Activated CD8-positive, alpha-beta T cell treated with anti-CD3 and anti-CD28 coated beads for 36 hours (primary cell): ENCODE measurements at regions not wholly inside any gene's neighbourhood (a gene's known extent, or its start where the extent isn't known, plus 50 kb on each side); places are given as distances from the start of the nearest gene placed in this dataset.

Source experiments
- ATAC-seq: fragments of 200-7000 bp; cut with Tn5 transposase; one replicate; pipeline ENCODE4 v1.10.0; 2021; ENCODE audit warnings: mild to moderate bottlenecking, moderate library complexity
- CTCF ChIA-PET: fragments of 350-600 bp; sonication (Branson Sonifier 250); formaldehyde crosslinking; loops from one replicate; lab custom pipeline; 2021; ENCODE audit warnings: antibody characterized with exemption; lab: Charles Lee
- POLR2A ChIA-PET: fragments of 350-600 bp; sonication (Branson Sonifier 250); formaldehyde crosslinking; loops from one replicate; lab custom pipeline; 2021; ENCODE audit warnings: antibody characterized with exemption; lab: Charles Lee
- DNase-seq: peaks from one replicate; pipeline ENCODE4 v3.0.0-alpha.2; 2020
- H3K27ac Mint-ChIP-seq: one replicate; pipeline ENCODE4 v1.8.0; 2021; ENCODE audit warnings: mild to moderate bottlenecking, mixed read lengths
- H3K27me3 Mint-ChIP-seq: one replicate; pipeline ENCODE4 v1.8.0; 2021; ENCODE audit warnings: mixed read lengths
- H3K36me3 Mint-ChIP-seq: one replicate; pipeline ENCODE4 v1.8.0; 2021; ENCODE audit warnings: low read depth, mixed read lengths
- H3K4me1 Mint-ChIP-seq: one replicate; pipeline ENCODE4 v1.8.0; 2021; ENCODE audit warnings: low read depth, mixed read lengths
- H3K4me3 Mint-ChIP-seq: one replicate; pipeline ENCODE4 v1.8.0; 2021; ENCODE audit warnings: mild to moderate bottlenecking, moderate library complexity, mixed read lengths
- H3K9me3 Mint-ChIP-seq: one replicate; pipeline ENCODE4 v1.8.0; 2021; ENCODE audit warnings: mixed read lengths
- CTCF ChIP-seq: fragments of 200-600 bp; IDR thresholded peaks from one replicate; pipeline ENCODE4 v1.8.0; 2022; ENCODE audit warnings: antibody characterized with exemption, mild to moderate bottlenecking
- intact Hi-C: fragments of 100-400 bp; cut with micrococcal nuclease; formaldehyde crosslinking; loops from one replicate; pipeline ENCODE4 v1.10.0; 2022

GRCh38 chr10:33818343-33818742, 483.9 kb upstream of the NRP1 start:
- H3K27me3 Mint-ChIP-seq: no peaks in the 10 kb centered on the region
- intact Hi-C loops: no loop called here
- no peak overlapping the region for H3K27ac Mint-ChIP-seq
- CTCF ChIA-PET: no interaction called here
- H3K4me1 Mint-ChIP-seq: peaks cover 3% of the 10 kb centered on the region
- H3K4me3 Mint-ChIP-seq: no peak overlapping the region
- no peak for TF ChIP-seq CTCF
- H3K9me3 Mint-ChIP-seq: no peaks in the 10 kb centered on the region
- ATAC-seq: no peak
- POLR2A ChIA-PET: no interaction called here
- DNase-seq: no peak
- no peaks in the 10 kb centered on the region for H3K36me3 Mint-ChIP-seq

GRCh38 chr10:33817605-33818004, 483.1 kb upstream of the NRP1 start:
- DNase-seq (no peak), ATAC-seq (no peak)
- H3K4me1 Mint-ChIP-seq: peaks cover 3% of the 10 kb centered on the region
- intact Hi-C loops: no loop called here
- no peaks in the 10 kb centered on the region for H3K36me3 Mint-ChIP-seq
- no peaks in the 10 kb centered on the region for H3K9me3 Mint-ChIP-seq
- no peaks in the 10 kb centered on the region for H3K27me3 Mint-ChIP-seq
- no peak for TF ChIP-seq CTCF
- no peak overlapping the region for H3K4me3 Mint-ChIP-seq
- CTCF ChIA-PET: no interaction called here
- H3K27ac Mint-ChIP-seq: no peak overlapping the region
- POLR2A ChIA-PET: no interaction called here

GRCh38 chr10:33815776-33816175, 481.3 kb upstream of the NRP1 start:
- DNase-seq (no peak), ATAC-seq (no peak)
- no peaks in the 10 kb centered on the region for H3K36me3 Mint-ChIP-seq
- H3K9me3 Mint-ChIP-seq: no peaks in the 10 kb centered on the region
- H3K4me3 Mint-ChIP-seq: no peak overlapping the region
- peaks cover 3% of the 10 kb centered on the region for H3K4me1 Mint-ChIP-seq
- H3K27me3 Mint-ChIP-seq: no peaks in the 10 kb centered on the region
- TF ChIP-seq CTCF: no peak
- CTCF ChIA-PET: no interaction called here
- H3K27ac Mint-ChIP-seq: no peak overlapping the region
- intact Hi-C loops: no loop called here
- POLR2A ChIA-PET: no interaction called here

GRCh38 chr10:33813871-33814270, 479.4 kb upstream of the NRP1 start:
- ChIA-PET CTCF (no interaction called here), POLR2A (no interaction called here)
- TF ChIP-seq CTCF: no peak
- no peaks in the 10 kb centered on the region for H3K36me3 Mint-ChIP-seq
- H3K4me1 Mint-ChIP-seq: peaks cover 3% of the 10 kb centered on the region
- H3K27ac Mint-ChIP-seq: no peak overlapping the region
- H3K27me3 Mint-ChIP-seq: no peaks in the 10 kb centered on the region
- intact Hi-C loops: no loop called here
- ATAC-seq: no peak
- H3K9me3 Mint-ChIP-seq: no peaks in the 10 kb centered on the region
- H3K4me3 Mint-ChIP-seq: no peak overlapping the region
- DNase-seq: no peak

- ATAC-seq: no peak
- no peak for TF ChIP-seq CTCF
- Mint-ChIP-seq H3K27ac (no peak overlapping the region), H3K27me3 (no peaks in the 10 kb centered on the region), H3K4me1 (peaks cover 1% of the 10 kb centered on the region), H3K36me3 (no peaks in the 10 kb centered on the region), H3K9me3 (no peaks in the 10 kb centered on the region), H3K4me3 (no peak overlapping the region)
- CTCF ChIA-PET: no interaction called here
- intact Hi-C loops: no loop called here
- no peak for DNase-seq
- POLR2A ChIA-PET: no interaction called here
Measured at GRCh38 chr10:33813415-33813814, 478.9 kb upstream of the NRP1 start.
